Glutamatergic neuron (in vitro differentiated cells): ENCODE measurements at regions not wholly inside any gene's neighbourhood (a gene's known extent, or its start where the extent isn't known, plus 50 kb on each side); places are given as distances from the start of the nearest gene placed in this dataset.

Experiments
- DNase-seq: peaks from one replicate; pipeline ENCODE4 v3.0.0; 2022
- H3K27ac Mint-ChIP-seq: one replicate; pipeline ENCODE4 v1.8.0; 2020; ENCODE audit warnings: mild to moderate bottlenecking, mixed read lengths, inconsistent platforms; ENCODE audit not compliant: unreplicated experiment
- H3K27me3 Mint-ChIP-seq: one replicate; pipeline ENCODE4 v1.8.0; 2020; ENCODE audit warnings: mild to moderate bottlenecking, moderate library complexity, mixed read lengths, inconsistent platforms; ENCODE audit not compliant: unreplicated experiment
- H3K36me3 Mint-ChIP-seq: one replicate; pipeline ENCODE4 v1.8.0; 2020; ENCODE audit warnings: mild to moderate bottlenecking, mixed read lengths, inconsistent platforms; ENCODE audit not compliant: unreplicated experiment
- H3K4me1 Mint-ChIP-seq: one replicate; pipeline ENCODE4 v1.8.0; 2020; ENCODE audit warnings: mild to moderate bottlenecking, low read depth, mixed read lengths, inconsistent platforms; ENCODE audit not compliant: unreplicated experiment
- H3K4me3 Mint-ChIP-seq: one replicate; pipeline ENCODE4 v1.8.0; 2020; ENCODE audit warnings: mild to moderate bottlenecking, mixed read lengths, inconsistent platforms; ENCODE audit not compliant: unreplicated experiment
- H3K9me3 Mint-ChIP-seq: one replicate; pipeline ENCODE4 v1.8.0; 2020; ENCODE audit warnings: mild to moderate bottlenecking, moderate library complexity, mixed read lengths, inconsistent platforms; ENCODE audit not compliant: unreplicated experiment
- CTCF ChIP-seq: fragments of 200-600 bp; sonication (generic); IDR thresholded peaks from one replicate; pipeline ENCODE4 v1.5.0; 2021; ENCODE audit not compliant: partially characterized antibody, unreplicated experiment

GRCh38 chr6:68052234-68052633 lies 582.8 kb upstream of the ADGRB3 start:
- Mint-ChIP-seq H3K27ac (no peak overlapping the region), H3K4me3 (no peak overlapping the region), H3K36me3 (no peaks in the 10 kb centered on the region), H3K9me3 (no peaks in the 10 kb centered on the region), H3K4me1 (no peaks in the 10 kb centered on the region), H3K27me3 (no peaks in the 10 kb centered on the region)
- no peak for TF ChIP-seq CTCF
- DNase-seq = no peak

- DNase-seq = no peak
- Mint-ChIP-seq H3K9me3 (no peaks in the 10 kb centered on the region), H3K36me3 (no peaks in the 10 kb centered on the region), H3K27ac (no peak overlapping the region), H3K27me3 (no peaks in the 10 kb centered on the region), H3K4me3 (no peak overlapping the region), H3K4me1 (no peaks in the 10 kb centered on the region)
- TF ChIP-seq CTCF = no peak
Measured at GRCh38 chr6:68049562-68049961, 585.5 kb upstream of the ADGRB3 start.

- Mint-ChIP-seq H3K36me3 (no peaks in the 10 kb centered on the region), H3K27me3 (no peaks in the 10 kb centered on the region), H3K9me3 (no peaks in the 10 kb centered on the region), H3K27ac (no peak overlapping the region), H3K4me3 (no peak overlapping the region), H3K4me1 (no peaks in the 10 kb centered on the region)
- DNase-seq = no peak
- no peak for TF ChIP-seq CTCF
Measured at GRCh38 chr6:68046756-68047155, 588.3 kb upstream of the ADGRB3 start.

GRCh38 chr6:68046302-68046701 lies 588.8 kb upstream of the ADGRB3 start:
- no peak for DNase-seq
- no peaks in the 10 kb centered on the region for H3K27me3 Mint-ChIP-seq
- no peak overlapping the region for H3K27ac Mint-ChIP-seq
- no peak overlapping the region for H3K4me3 Mint-ChIP-seq
- H3K9me3 Mint-ChIP-seq = no peaks in the 10 kb centered on the region
- no peaks in the 10 kb centered on the region for H3K4me1 Mint-ChIP-seq
- H3K36me3 Mint-ChIP-seq = no peaks in the 10 kb centered on the region
- no peak for TF ChIP-seq CTCF

- Mint-ChIP-seq H3K9me3 (peaks cover under 1% of the 10 kb centered on the region), H3K4me1 (no peaks in the 10 kb centered on the region), H3K27me3 (no peaks in the 10 kb centered on the region), H3K4me3 (no peak overlapping the region), H3K27ac (no peak overlapping the region), H3K36me3 (no peaks in the 10 kb centered on the region)
- DNase-seq = no peak
- TF ChIP-seq CTCF = no peak
Measured at GRCh38 chr6:68045193-68045592, 589.9 kb upstream of the ADGRB3 start.
